ACHN (cell line): ENCODE measurements at regions not wholly inside any gene's neighbourhood (a gene's known extent, or its start where the extent isn't known, plus 50 kb on each side); places are given as distances from the start of the nearest gene placed in this dataset.

Experiments
- DNase-seq: peaks from one replicate; pipeline ENCODE4 v3.0.0-alpha.2; 2015
- in situ Hi-C: cut with HindIII; loops from 2 replicates; pipeline ENCODE4 v1.10.0; 2017; ENCODE audit warnings: low sequenced_read_pairs, low pct_ligation_motif_present, low pct_unique_long_range_greater_than_20kb

- no peak for DNase-seq
- in situ Hi-C loops: no loop called here
These were observed 133.6 kb upstream of the CDH6 start for GRCh38 chr5:31059889-31060288.

- in situ Hi-C loops: no loop called here
- no peak for DNase-seq
These were observed 139.0 kb upstream of the CDH6 start for GRCh38 chr5:31054453-31054852.

GRCh38 chr5:31052937-31053658, 140.4 kb upstream of the CDH6 start:
- DNase-seq: no peak
- in situ Hi-C loops: no loop called here

- no peak for DNase-seq
- in situ Hi-C loops: no loop called here
These were observed 142.2 kb upstream of the CDH6 start for GRCh38 chr5:31051316-31051715.

- in situ Hi-C loops: no loop called here
- DNase-seq: no peak
These were observed 143.4 kb upstream of the CDH6 start for GRCh38 chr5:31049936-31050704.

- no peak for DNase-seq
- in situ Hi-C loops: no loop called here
These were observed 144.0 kb upstream of the CDH6 start for GRCh38 chr5:31049461-31049860.

GRCh38 chr5:31048282-31049270, 144.9 kb upstream of the CDH6 start:
- in situ Hi-C loops: no loop called here
- no peak for DNase-seq

- in situ Hi-C loops: no loop called here
- no peak for DNase-seq
These were observed 145.9 kb upstream of the CDH6 start for GRCh38 chr5:31047621-31048020.

GRCh38 chr5:31047007-31047406, 146.5 kb upstream of the CDH6 start:
- in situ Hi-C loops: no loop called here
- no peak for DNase-seq

GRCh38 chr5:31036411-31036810, 157.1 kb upstream of the CDH6 start:
- in situ Hi-C loops: no loop called here
- peak; percentile 10 for DNase-seq

GRCh38 chr5:31033295-31033694, 160.2 kb upstream of the CDH6 start:
- in situ Hi-C loops: no loop called here
- no peak for DNase-seq

GRCh38 chr5:31029925-31030324, 163.6 kb upstream of the CDH6 start:
- DNase-seq: no peak
- in situ Hi-C loops: no loop called here

GRCh38 chr5:31027721-31028120, 165.8 kb upstream of the CDH6 start:
- peak; percentile 38 for DNase-seq
- in situ Hi-C loops: no loop called here

- DNase-seq: no peak
- in situ Hi-C loops: no loop called here
These were observed 170.4 kb upstream of the CDH6 start for GRCh38 chr5:31023105-31023504.

GRCh38 chr5:31021181-31021624, 172.3 kb upstream of the CDH6 start:
- peak; percentile 46 for DNase-seq
- in situ Hi-C loops: no loop called here

GRCh38 chr5:31008231-31008630, 185.3 kb upstream of the CDH6 start:
- no peak for DNase-seq
- in situ Hi-C loops: no loop called here

- in situ Hi-C loops: no loop called here
- DNase-seq: no peak
These were observed 185.8 kb upstream of the CDH6 start for GRCh38 chr5:31007672-31008071.

- no peak for DNase-seq
- in situ Hi-C loops: no loop called here
These were observed 193.2 kb upstream of the CDH6 start for GRCh38 chr5:31000287-31000686.

GRCh38 chr5:30997681-30998080, 195.8 kb upstream of the CDH6 start:
- in situ Hi-C loops: no loop called here
- no peak for DNase-seq
